Stomach (tissue), 4 donors: ENCODE measurements at regions not wholly inside any gene's neighbourhood (a gene's known extent, or its start where the extent isn't known, plus 50 kb on each side); places are given as distances from the start of the nearest gene placed in this dataset.
"Not testable (repeated sequence)": the region's sequence is repeated elsewhere in the genome, so short reads cannot be mapped to it uniquely, and the experiment has no call there.

Source experiments
- CTCF ChIP-seq, 7 experiments: fragments of 450-650 bp in 4 of 7; fragments of 200-600 bp in 3 of 7; sonication (generic) in 3 of 7; IDR thresholded peaks; one replicate each; pipeline ENCODE4 v1.5.1; 2016 to 2019; ENCODE audit warnings: antibody characterized with exemption in 7 of 7, control low read depth in 2 of 7, mild to moderate bottlenecking in 1 of 7
- EP300 ChIP-seq: sonication (generic); formaldehyde crosslinking; IDR thresholded peaks from one replicate; pipeline ENCODE4 v1.6.1; 2017; ENCODE audit warnings: antibody characterized with exemption
- POLR2A ChIP-seq, 4 donors: fragments of 450-650 bp; IDR thresholded peaks; one replicate each; pipeline ENCODE4 v1.6.1; 2016; ENCODE audit warnings: antibody characterized with exemption in 4 of 4, control low read depth in 2 of 4, mild to moderate bottlenecking in 1 of 4, moderate library complexity in 1 of 4
- POLR2AphosphoS5 ChIP-seq, 3 donors: sonication (generic); formaldehyde crosslinking; IDR thresholded peaks; one replicate each; pipeline ENCODE4 v1.6.1; 2016; ENCODE audit warnings: antibody characterized with exemption in 3 of 3

DNA sequence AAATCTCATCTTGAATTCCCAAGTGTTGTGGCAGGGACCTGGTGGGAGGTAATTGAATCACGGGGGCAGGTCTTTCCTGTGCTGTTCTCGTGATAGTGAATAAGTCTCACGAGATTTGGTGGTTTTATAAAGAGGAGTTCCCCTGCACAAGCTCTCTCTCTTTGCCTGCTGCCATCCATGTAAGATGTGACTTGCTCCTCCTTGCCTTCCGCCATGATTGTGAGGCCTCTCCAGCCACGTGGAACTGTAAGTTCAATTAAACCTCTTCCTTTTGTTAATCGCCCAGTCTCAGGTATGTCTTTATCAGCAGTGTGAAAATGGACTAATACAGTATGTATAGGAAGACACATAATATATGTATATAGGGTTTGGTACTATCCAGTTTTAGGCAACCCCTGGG lies 270.6 kb upstream of the RNF32 start:
- TF ChIP-seq CTCF (IDR thresholded peaks at IDR 0.05); POLR2A (IDR thresholded peaks at IDR 0.05); POLR2AphosphoS5 (IDR thresholded peaks at IDR 0.05); EP300: not testable (repeated sequence)
